Mammary epithelial cell (primary cell): ENCODE measurements at regions not wholly inside any gene's neighbourhood (a gene's known extent, or its start where the extent isn't known, plus 50 kb on each side); places are given as distances from the start of the nearest gene placed in this dataset.

Experiments
- EZH2 ChIP-seq: IDR thresholded peaks from 2 replicates; pipeline ENCODE4 v1.6.1; 2012; ENCODE audit warnings: low read length, inconsistent platforms, borderline replicate concordance
- TF ChIP-seq, protein P1 (sequence below), 2 donors: IDR thresholded peaks in 1 of 2; conservative IDR thresholded peaks in 1 of 2; 2 replicates each; pipeline ENCODE4 v1.5.1; 2011 to 2012; ENCODE audit warnings: inconsistent platforms in 2 of 2, low read length in 2 of 2, mild to moderate bottlenecking in 2 of 2, control low read depth in 1 of 2, low read depth in 1 of 2; ENCODE audit not compliant: insufficient read depth in 1 of 2; ENCODE audit errors: extremely low read depth in 1 of 2

DNA sequence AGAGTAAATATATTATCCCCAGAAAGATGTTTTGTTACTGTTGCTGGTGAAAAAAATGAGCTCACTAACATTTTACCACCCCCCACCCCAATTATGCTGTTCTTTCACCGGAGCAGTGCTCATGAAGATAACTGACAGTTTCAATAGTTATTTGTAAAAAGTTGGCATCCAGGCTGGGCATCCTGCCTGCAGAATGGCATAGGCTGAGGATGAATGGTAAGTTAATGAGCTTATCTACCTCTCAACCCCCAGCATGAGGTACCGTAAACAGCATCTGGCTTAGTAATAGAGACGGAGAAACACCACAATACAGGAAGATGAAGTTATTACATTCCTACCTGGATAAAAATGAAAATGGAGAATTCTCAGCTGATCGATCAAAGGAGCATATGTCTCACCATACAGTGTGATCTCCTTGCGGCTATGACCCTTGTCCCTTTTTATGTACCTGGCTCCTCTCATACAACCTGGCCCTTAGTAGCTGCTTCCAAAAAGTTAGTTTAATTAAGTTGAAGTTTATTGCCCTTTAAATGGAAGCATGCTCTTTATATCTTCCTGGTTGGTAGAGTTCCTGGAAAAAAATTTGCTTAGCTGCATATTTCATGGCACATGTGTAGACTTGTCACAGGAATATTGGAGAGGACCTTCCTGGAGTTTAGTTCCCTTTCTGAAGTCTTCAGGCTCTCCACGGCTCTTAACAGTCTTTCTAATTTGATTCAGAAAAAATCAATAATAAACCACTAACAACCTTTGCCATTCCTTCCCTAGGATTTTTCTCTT, 61.2 kb upstream of the MPHOSPH6 start:
- no peak for TF ChIP-seq EZH2
- TF ChIP-seq, protein P1, sequence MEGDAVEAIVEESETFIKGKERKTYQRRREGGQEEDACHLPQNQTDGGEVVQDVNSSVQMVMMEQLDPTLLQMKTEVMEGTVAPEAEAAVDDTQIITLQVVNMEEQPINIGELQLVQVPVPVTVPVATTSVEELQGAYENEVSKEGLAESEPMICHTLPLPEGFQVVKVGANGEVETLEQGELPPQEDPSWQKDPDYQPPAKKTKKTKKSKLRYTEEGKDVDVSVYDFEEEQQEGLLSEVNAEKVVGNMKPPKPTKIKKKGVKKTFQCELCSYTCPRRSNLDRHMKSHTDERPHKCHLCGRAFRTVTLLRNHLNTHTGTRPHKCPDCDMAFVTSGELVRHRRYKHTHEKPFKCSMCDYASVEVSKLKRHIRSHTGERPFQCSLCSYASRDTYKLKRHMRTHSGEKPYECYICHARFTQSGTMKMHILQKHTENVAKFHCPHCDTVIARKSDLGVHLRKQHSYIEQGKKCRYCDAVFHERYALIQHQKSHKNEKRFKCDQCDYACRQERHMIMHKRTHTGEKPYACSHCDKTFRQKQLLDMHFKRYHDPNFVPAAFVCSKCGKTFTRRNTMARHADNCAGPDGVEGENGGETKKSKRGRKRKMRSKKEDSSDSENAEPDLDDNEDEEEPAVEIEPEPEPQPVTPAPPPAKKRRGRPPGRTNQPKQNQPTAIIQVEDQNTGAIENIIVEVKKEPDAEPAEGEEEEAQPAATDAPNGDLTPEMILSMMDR (conservative IDR thresholded peaks at IDR 0.05 in 1 of 2, IDR thresholded peaks at IDR 0.05 in 1 of 2; ENCODE audit: extremely low read depth in 1 of 2, insufficient read depth in 1 of 2, low read depth in 1 of 2, low read length in 2 of 2), result no peak
